GM12892 (cell line): ENCODE measurements at regions not wholly inside any gene's neighbourhood (a gene's known extent, or its start where the extent isn't known, plus 50 kb on each side); places are given as distances from the start of the nearest gene placed in this dataset.

ENCODE experiments used
- DNase-seq: peaks from one replicate; pipeline ENCODE4 v3.0.0; 2011; ENCODE audit not compliant: insufficient read length
- FAIRE-seq: peaks from 2 replicates; lab custom pipeline; 2011; peaks lifted over from hg19 to GRCh38; lab: Jason Lieb, UNC
- POLR2A ChIP-seq: IDR thresholded peaks from 2 replicates; pipeline ENCODE4 v1.6.1; 2011; ENCODE audit warnings: low read depth, low read length, control low read depth
- POLR2AphosphoS5 ChIP-seq: IDR thresholded peaks from 2 replicates; pipeline ENCODE4 v1.6.1; 2011; ENCODE audit warnings: low read depth, low read length, control low read depth
- TAF1 ChIP-seq: IDR thresholded peaks from 2 replicates; pipeline ENCODE4 v1.6.1; 2011; ENCODE audit warnings: low read depth, mild to moderate bottlenecking, control low read depth, low read length, borderline replicate concordance

DNA sequence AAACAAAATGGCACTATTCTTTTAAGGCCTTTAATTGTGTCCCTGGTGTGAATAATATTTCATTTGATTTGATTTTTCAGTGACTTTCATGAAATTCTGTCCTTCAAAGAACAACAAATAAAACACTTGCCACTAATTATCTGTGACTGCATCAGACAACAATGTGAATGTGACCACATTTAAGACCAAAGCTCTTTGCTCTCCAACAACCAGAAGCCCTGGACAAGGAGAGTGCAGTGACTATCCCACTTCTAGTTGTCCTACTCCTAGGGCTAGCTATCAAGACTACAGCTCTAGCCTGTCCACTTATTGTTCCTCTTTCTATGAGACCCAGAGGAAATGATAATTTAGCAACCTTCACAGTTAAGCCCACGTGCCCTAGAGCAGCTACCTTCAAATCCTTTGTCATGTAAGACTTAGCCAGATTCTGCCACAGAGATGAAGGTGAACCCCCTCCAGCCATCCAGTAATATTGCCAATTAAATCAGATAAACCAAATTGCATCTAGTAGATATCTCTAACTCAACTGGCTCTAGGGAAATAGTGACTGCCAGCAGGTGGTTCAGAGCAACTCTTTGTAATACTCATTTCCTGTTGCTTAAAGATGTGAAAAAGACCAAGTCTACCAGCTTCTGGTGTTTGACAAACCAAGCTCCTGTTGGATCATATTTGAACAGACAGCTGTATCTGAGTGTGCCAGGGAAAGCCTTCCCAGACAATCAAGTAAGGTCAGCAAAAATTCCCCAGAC is 142.6 kb upstream of the BLID start:
- no peak for FAIRE-seq
- TF ChIP-seq TAF1 (no peak), POLR2AphosphoS5 (no peak), POLR2A (no peak)

DNA sequence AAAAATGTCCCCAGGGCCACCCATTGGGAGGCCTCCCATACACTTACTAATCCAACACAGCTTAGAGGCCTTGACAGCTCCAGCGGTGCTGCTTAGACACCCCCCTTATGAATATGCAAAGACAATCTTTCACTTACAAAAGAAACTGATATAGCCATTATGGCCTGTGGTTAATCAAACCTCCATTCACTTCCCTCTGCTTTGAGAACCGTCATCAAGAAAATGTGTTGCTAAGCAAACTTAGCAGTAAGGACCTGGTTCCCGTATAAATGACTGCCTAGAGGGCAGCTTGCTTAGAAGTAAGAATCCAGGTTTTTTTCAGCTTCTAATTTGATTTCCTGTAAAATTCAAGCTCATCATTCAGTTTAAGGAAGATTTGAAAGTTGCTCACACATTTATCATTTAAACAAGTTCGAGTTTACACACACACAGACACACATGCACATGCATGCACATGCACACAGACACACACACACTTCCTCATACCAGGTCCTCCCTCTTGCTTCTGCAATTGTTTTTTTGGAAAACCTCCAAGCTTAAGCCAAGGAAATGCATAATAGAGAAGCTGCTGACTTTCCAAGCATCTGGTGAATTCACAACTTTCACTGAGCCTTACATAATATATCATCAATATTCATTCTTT is 137.7 kb upstream of the BLID start:
- TF ChIP-seq TAF1, result no peak
- TF ChIP-seq POLR2A, result no peak
- no peak for TF ChIP-seq POLR2AphosphoS5
- no peak for FAIRE-seq
- DNase-seq, result no peak

More for the DNA sequence above, 142.6 kb upstream of the BLID start:
- no peak for DNase-seq

DNA sequence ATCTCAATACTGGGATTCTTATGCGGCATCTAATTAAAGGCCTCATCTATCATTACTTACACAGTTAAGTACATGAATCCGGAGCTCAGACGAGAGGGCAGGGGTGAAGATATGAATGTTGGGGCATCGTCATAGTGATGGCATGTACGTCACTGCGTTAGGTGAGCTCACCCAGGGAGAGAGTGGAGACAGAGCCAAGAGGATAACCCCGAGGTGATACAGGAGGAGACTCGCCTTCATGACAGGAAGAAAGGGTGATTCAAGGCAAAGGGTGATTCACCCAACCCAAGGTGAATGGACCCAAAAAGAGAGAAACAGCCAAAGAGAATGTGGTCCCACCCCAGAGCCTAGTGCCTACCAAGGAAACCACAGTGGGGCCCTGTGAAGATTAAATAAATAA is 132.9 kb upstream of the BLID start:
- FAIRE-seq (no peak), DNase-seq (no peak)
- no peak for TF ChIP-seq POLR2AphosphoS5
- no peak for TF ChIP-seq TAF1
- TF ChIP-seq POLR2A, result no peak

DNA sequence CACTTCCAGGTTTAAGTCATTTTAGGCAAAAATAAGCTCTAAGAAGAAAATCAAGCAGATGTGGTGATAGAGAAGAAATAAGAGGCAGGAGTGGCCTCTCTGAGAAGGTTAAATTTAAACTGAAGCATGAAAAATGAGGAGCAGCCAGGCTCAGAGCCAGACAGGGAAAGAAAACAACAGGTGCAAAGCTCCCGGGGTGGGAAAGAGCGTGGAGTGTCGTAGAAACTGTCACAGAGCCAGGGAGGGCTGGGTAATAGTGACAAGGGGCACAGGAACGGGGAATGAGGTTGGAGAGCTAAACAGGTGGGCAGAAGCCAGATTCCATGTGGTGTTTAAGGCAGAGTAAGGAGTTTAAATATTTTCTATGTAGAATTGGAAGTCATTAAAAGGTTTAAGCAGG is 132.1 kb upstream of the BLID start:
- TF ChIP-seq TAF1 (no peak), POLR2A (no peak), POLR2AphosphoS5 (no peak)
- FAIRE-seq (no peak), DNase-seq (no peak)

DNA sequence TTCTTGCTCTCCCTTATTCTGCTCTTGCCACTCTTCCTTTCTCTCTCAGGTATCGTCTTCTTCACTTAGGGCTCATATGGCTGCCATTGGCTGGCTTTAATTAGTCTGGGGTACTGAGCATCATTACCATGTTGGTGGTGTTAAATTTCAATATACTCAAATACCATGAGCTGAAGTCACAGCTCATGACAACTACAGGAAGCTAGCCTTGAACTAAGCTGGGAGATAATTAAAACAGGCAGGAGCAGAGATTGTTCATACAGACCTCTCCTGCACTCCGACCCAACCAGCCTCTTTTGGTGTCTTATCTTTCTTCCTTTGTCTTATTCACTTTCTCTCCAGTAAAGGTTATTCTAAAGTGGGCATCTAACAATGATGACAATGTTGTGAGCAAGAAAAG is 130.9 kb upstream of the BLID start:
- no peak for DNase-seq

DNA sequence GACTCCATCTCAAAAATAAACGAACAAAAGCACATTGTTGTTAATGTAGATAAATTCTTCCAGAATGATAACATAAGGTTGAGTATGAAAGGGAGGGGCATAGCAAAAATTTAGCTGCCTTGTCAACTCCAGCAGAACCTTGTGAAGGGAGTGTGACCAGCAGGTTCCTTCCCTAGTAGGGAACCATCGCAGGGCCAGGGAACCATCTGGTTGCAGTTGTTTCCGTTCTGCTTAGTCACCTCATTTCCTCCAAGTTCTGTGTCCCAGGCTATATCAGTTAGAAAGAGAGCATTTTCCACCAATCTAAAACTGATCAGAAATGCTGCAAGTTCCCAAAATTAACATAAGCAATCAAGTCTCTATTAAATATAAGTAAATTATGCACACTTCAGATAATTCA is 126.7 kb upstream of the BLID start:
- DNase-seq, result no peak
- no peak for TF ChIP-seq POLR2AphosphoS5
- no peak for TF ChIP-seq POLR2A
- TF ChIP-seq TAF1, result no peak
- FAIRE-seq, result no peak

More for the DNA sequence above, 130.9 kb upstream of the BLID start:
- TF ChIP-seq POLR2AphosphoS5 (no peak), TAF1 (no peak), POLR2A (no peak)
- FAIRE-seq, result peak; percentile 61

DNA sequence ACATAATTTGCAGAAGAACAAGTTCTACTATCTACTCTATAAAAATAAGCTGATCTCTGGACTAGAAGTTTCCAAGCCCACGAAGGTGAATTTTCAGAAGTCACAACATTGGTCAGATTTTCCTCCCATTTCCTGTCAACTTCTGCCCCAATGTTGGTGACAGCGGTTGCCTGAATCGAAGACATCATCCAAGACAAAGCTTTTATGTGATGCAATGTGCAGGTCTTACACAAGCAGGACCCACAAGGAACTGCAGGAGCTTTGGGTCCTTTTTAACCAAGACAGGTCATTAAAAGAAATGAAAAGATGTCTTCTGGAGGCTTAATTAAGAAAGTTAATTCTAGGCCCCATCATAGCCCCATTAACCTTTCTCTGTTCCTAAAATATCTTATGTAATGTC is 125.6 kb upstream of the BLID start:
- FAIRE-seq (no peak), DNase-seq (no peak)
- no peak for TF ChIP-seq TAF1
- no peak for TF ChIP-seq POLR2AphosphoS5
- no peak for TF ChIP-seq POLR2A

DNA sequence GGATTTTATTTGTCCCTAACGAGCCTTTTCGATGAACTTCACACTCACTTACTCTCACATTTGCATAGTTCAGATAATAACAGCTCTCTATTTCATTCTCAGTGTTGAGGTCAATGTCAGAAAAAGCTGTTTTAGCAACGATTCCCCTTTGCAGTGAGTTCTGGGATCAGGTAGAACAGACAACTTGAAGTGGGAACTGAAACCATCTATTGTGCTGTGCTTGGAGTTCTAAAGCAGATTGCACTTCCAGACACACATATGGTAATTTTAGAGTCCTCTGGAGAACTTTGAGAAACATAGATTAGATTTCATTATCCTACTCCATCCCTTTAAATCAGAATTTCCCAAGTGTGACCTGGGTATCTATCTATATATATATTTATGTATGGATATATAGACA is 124.6 kb upstream of the BLID start:
- TF ChIP-seq POLR2A (no peak), TAF1 (no peak), POLR2AphosphoS5 (no peak)
- DNase-seq (no peak), FAIRE-seq (no peak)

DNA sequence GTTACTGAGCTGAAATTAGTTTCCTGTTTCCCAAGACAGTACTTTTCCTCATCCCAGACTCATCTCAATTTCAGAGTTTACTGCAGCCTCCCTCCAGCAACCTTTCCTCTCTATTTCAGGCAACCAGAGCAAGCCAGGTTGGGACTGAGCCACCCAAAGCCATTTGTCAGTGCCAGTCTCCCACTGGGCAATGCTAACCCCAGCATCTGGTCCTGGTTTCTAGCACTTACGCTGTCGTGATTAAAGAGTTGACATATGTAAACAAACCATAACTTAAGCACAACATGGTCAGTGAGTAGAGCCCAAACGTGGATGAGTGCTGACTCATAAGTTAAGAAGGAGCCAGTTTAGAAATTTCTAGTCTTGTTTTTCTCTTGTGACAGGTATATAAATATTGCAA is 119.6 kb upstream of the BLID start:
- FAIRE-seq (no peak), DNase-seq (no peak)
- TF ChIP-seq POLR2A, result no peak
- no peak for TF ChIP-seq TAF1
- no peak for TF ChIP-seq POLR2AphosphoS5

DNA sequence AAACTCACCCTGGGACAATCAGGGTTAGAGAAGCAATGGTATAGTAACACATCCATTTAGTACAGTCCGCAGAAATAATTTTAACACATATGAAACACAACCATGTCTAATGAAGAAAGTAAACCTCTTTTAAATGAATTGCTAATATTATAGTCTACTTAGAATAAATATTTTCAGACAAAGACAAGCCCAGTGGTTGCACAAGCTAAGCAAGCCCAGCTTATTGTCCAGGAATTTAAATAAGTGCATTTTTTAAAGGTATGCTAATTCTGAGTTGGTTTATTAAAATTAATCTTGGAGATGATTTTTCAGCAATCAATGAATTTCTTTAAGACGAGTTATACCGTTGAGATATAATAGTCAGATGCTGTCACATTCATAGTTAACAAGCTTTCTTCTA is 118.8 kb upstream of the BLID start:
- no peak for FAIRE-seq

DNA sequence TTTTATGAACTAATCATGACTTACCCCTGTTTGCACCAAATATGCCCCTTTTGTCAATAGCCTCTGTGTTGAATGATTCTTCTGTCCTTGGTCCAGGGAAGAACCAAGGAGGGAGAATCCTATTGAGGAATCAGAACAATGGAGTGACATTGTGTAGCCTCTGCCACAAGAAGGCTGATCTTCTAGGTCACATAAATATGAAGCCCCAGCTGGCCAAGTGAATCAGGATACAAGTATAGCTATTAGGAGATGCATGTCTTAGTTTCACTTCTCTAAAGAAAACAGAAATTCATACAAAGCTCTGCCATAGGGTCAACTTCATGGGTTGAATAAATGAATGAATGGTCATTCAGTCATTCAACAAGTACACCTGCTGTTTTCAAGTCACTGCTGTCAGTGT is 118.2 kb upstream of the BLID start:
- DNase-seq, result no peak
- TF ChIP-seq POLR2AphosphoS5 (no peak), TAF1 (no peak), POLR2A (no peak)
- no peak for FAIRE-seq

More for the DNA sequence above, 118.8 kb upstream of the BLID start:
- no peak for DNase-seq
- TF ChIP-seq POLR2A (no peak), TAF1 (no peak), POLR2AphosphoS5 (no peak)

DNA sequence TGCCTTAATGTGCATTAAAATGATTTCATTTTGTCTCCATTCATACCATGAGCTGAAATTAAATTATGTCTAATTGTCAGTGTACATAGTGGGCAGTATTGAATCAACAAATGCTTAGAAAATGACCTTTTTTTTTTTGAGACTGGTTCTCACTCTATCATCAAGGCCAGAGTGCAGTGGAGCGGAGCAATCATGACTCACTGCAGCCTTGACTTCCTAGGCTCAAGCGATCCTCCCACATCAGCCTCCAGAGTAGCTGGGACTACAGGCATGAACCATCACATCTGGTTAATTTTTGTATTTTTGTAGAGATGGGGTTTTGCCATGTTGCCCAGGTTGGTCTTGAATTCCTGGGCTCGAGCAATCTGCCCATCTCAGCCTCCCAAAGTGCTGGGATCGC is 117.0 kb upstream of the BLID start:
- no peak for FAIRE-seq
- DNase-seq, result no peak
- TF ChIP-seq TAF1, result no peak
- no peak for TF ChIP-seq POLR2A
- TF ChIP-seq POLR2AphosphoS5, result no peak
